GM21526 (cell line): ENCODE measurements at regions not wholly inside any gene's neighbourhood (a gene's known extent, or its start where the extent isn't known, plus 50 kb on each side); places are given as distances from the start of the nearest gene placed in this dataset.

ENCODE experiments used
- ATAC-seq: cut with Tn5 transposase; IDR thresholded peaks from one replicate; pipeline ENCODE4 v1.9.1; 2021; ENCODE audit warnings: moderate library complexity; ENCODE audit not compliant: unreplicated experiment, low FRiP score

GRCh38 chr7:156147756-156148504 is 335.7 kb upstream of the SHH start:
- no peak for ATAC-seq

GRCh38 chr7:156147104-156147503 is 334.8 kb upstream of the SHH start:
- ATAC-seq, result no peak

- no peak for ATAC-seq
These were observed 333.7 kb upstream of the SHH start for GRCh38 chr7:156145996-156146395.

- no peak for ATAC-seq
These were observed 332.9 kb upstream of the SHH start for GRCh38 chr7:156145184-156145583.

GRCh38 chr7:156143683-156144082 is 331.4 kb upstream of the SHH start:
- ATAC-seq, result no peak

GRCh38 chr7:156143158-156143557 is 330.9 kb upstream of the SHH start:
- no peak for ATAC-seq

GRCh38 chr7:156141941-156142340 is 329.7 kb upstream of the SHH start:
- ATAC-seq, result no peak

GRCh38 chr7:156140896-156141295 is 328.6 kb upstream of the SHH start:
- no peak for ATAC-seq

- ATAC-seq, result no peak
These were observed 328.2 kb upstream of the SHH start for GRCh38 chr7:156140447-156140846.

GRCh38 chr7:156139633-156140032 is 327.4 kb upstream of the SHH start:
- ATAC-seq, result no peak

GRCh38 chr7:156139112-156139511 is 326.8 kb upstream of the SHH start:
- no peak for ATAC-seq

- ATAC-seq, result no peak
These were observed 319.6 kb upstream of the SHH start for GRCh38 chr7:156131881-156132280.

- ATAC-seq, result no peak
These were observed 317.3 kb upstream of the SHH start for GRCh38 chr7:156129522-156129921.

GRCh38 chr7:156128496-156128895 is 316.2 kb upstream of the SHH start:
- no peak for ATAC-seq

- ATAC-seq, result no peak
These were observed 315.2 kb upstream of the SHH start for GRCh38 chr7:156127166-156128134.

GRCh38 chr7:156125841-156126730 is 313.8 kb upstream of the SHH start:
- no peak for ATAC-seq

GRCh38 chr7:156124356-156124755 is 312.1 kb upstream of the SHH start:
- no peak for ATAC-seq

GRCh38 chr7:156123362-156123761 is 311.1 kb upstream of the SHH start:
- ATAC-seq, result no peak

GRCh38 chr7:156122752-156123354 is 310.6 kb upstream of the SHH start:
- ATAC-seq, result no peak

- no peak for ATAC-seq
These were observed 309.7 kb upstream of the SHH start for GRCh38 chr7:156121956-156122355.
